ENCODE measurements at regions not wholly inside any gene's neighbourhood (a gene's known extent, or its start where the extent isn't known, plus 50 kb on each side); places are given as distances from the start of the nearest gene placed in this dataset.

DNA sequence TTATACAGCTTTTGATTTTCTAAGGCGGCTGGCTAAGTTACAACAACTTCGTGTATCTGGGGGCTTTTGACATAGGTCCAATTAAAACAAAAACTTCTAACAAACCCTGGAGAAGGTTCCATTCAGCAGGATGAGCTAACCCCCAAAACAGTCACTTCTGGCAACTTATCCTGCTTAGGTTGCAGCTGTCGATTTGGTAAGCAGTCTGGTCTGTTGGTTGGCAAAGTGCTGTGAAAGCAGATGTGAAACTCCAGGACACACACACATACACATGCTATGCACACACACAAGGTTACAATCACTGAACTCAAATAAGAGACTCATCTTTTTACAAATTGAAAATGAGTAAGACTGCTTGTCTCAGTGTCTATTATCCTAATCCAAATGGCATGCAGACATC lies 119.0 kb upstream of the STMND1 start:
- no peak for TF ChIP-seq EZH2phosphoT487 (IDR thresholded peaks at IDR 0.05; ENCODE audit: borderline replicate concordance)
- TF ChIP-seq, protein P1, sequence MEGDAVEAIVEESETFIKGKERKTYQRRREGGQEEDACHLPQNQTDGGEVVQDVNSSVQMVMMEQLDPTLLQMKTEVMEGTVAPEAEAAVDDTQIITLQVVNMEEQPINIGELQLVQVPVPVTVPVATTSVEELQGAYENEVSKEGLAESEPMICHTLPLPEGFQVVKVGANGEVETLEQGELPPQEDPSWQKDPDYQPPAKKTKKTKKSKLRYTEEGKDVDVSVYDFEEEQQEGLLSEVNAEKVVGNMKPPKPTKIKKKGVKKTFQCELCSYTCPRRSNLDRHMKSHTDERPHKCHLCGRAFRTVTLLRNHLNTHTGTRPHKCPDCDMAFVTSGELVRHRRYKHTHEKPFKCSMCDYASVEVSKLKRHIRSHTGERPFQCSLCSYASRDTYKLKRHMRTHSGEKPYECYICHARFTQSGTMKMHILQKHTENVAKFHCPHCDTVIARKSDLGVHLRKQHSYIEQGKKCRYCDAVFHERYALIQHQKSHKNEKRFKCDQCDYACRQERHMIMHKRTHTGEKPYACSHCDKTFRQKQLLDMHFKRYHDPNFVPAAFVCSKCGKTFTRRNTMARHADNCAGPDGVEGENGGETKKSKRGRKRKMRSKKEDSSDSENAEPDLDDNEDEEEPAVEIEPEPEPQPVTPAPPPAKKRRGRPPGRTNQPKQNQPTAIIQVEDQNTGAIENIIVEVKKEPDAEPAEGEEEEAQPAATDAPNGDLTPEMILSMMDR (conservative IDR thresholded peaks at IDR 0.05; ENCODE audit: low read length), result no peak
